GM18502 (cell line): ENCODE measurements at regions not wholly inside any gene's neighbourhood (a gene's known extent, or its start where the extent isn't known, plus 50 kb on each side); places are given as distances from the start of the nearest gene placed in this dataset.
"Not testable (repeated sequence)": the region's sequence is repeated elsewhere in the genome, so short reads cannot be mapped to it uniquely, and the experiment has no call there.

Experiments
- ATAC-seq: cut with Tn5 transposase; IDR thresholded peaks from one replicate; pipeline ENCODE4 v1.9.1; 2021; ENCODE audit warnings: mild to moderate bottlenecking; ENCODE audit not compliant: unreplicated experiment, poor library complexity

- ATAC-seq: no peak
Measured at GRCh38 chr2:49811502-49811901, 657.2 kb upstream of the FSHR start.

GRCh38 chr2:49807689-49808088, 653.4 kb upstream of the FSHR start:
- no peak for ATAC-seq

GRCh38 chr2:49804111-49804510, 649.8 kb upstream of the FSHR start:
- no peak for ATAC-seq

GRCh38 chr2:49801898-49802450, 647.7 kb upstream of the FSHR start:
- ATAC-seq: no peak

- no peak for ATAC-seq
Measured at GRCh38 chr2:49798570-49798969, 644.3 kb upstream of the FSHR start.

GRCh38 chr2:49796266-49796665, 642.0 kb upstream of the FSHR start:
- ATAC-seq: no peak

- ATAC-seq: no peak
Measured at GRCh38 chr2:49794396-49794795, 640.1 kb upstream of the FSHR start.

GRCh38 chr2:49788300-49788699, 634.0 kb upstream of the FSHR start:
- no peak for ATAC-seq

GRCh38 chr2:49780949-49781348, 626.6 kb upstream of the FSHR start:
- no peak for ATAC-seq

GRCh38 chr2:49772299-49772970, 618.1 kb upstream of the FSHR start:
- ATAC-seq: no peak

- peak; percentile 65 for ATAC-seq
Measured at GRCh38 chr2:49770919-49771318, 616.6 kb upstream of the FSHR start.

GRCh38 chr2:49767316-49767715, 613.0 kb upstream of the FSHR start:
- ATAC-seq: no peak

GRCh38 chr2:49755777-49756176, 601.5 kb upstream of the FSHR start:
- no peak for ATAC-seq

GRCh38 chr2:49754381-49754780, 600.1 kb upstream of the FSHR start:
- no peak for ATAC-seq

- no peak for ATAC-seq
Measured at GRCh38 chr2:49753344-49753985, 599.1 kb upstream of the FSHR start.

- ATAC-seq: no peak
Measured at GRCh38 chr2:49737606-49738005, 583.3 kb upstream of the FSHR start.

GRCh38 chr2:49732924-49733323, 578.6 kb upstream of the FSHR start:
- not testable (repeated sequence) for ATAC-seq

- ATAC-seq: no peak
Measured at GRCh38 chr2:49719241-49719640, 564.9 kb upstream of the FSHR start.

- ATAC-seq: no peak
Measured at GRCh38 chr2:49715597-49715996, 561.3 kb upstream of the FSHR start.

GRCh38 chr2:49714454-49714853, 560.1 kb upstream of the FSHR start:
- ATAC-seq: no peak

GRCh38 chr2:49702740-49703139, 548.4 kb upstream of the FSHR start:
- no peak for ATAC-seq

GRCh38 chr2:49693961-49694360, 539.6 kb upstream of the FSHR start:
- ATAC-seq: no peak
